ENCODE measurements at regions not wholly inside any gene's neighbourhood (a gene's known extent, or its start where the extent isn't known, plus 50 kb on each side); places are given as distances from the start of the nearest gene placed in this dataset.

DNA sequence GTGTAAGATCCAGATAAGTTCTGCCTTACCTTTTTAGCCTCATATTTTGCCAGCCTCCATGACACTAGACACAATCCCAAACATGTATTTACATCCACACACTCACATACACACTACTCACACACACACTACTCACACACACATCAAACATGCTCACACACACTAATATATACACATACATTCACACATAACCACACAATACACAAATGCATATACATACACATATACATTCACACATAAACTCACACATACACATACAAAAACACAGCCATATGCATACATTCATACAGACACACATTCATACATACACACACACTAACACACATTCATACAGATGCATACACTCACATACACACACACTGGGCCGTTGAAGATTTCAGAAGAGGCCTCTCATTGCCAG, 109.5 kb downstream of the MAIP1 start:
- Histone ChIP-seq H3K9me3 (ENCODE audit: low read length) (no peaks in the 10 kb centered on the region), H3K4me3 (ENCODE audit: low read depth, low read length, poor library complexity, severe bottlenecking) (no peak overlapping the region), H3K9ac (ENCODE audit: low read length) (no peak overlapping the region), H3K27me3 (ENCODE audit: insufficient read depth, low read length) (no peaks in the 10 kb centered on the region), H4K20me1 (ENCODE audit: insufficient read depth, low read length) (no peaks in the 10 kb centered on the region), H3F3A (ENCODE audit: insufficient read depth, low read length) (no peaks in the 10 kb centered on the region), H3K4me1 (ENCODE audit: insufficient read depth, low read length, severe bottlenecking) (no peaks in the 10 kb centered on the region), H3K79me2 (ENCODE audit: insufficient read depth, low read length) (no peaks in the 10 kb centered on the region), H3K27ac (ENCODE audit: low read depth, low read length, poor library complexity, severe bottlenecking) (no peak overlapping the region), H3K36me3 (ENCODE audit: insufficient read depth, low read length) (no peaks in the 10 kb centered on the region), H3K9me2 (ENCODE audit: low read depth, low read length) (no peaks in the 10 kb centered on the region), H3K4me2 (ENCODE audit: low read length) (no peak overlapping the region), H2AFZ (ENCODE audit: low read length) (no peak overlapping the region)
- no peak for TF ChIP-seq EZH2 (IDR thresholded peaks at IDR 0.05; ENCODE audit: borderline replicate concordance, low read length)
- TF ChIP-seq, protein P1, sequence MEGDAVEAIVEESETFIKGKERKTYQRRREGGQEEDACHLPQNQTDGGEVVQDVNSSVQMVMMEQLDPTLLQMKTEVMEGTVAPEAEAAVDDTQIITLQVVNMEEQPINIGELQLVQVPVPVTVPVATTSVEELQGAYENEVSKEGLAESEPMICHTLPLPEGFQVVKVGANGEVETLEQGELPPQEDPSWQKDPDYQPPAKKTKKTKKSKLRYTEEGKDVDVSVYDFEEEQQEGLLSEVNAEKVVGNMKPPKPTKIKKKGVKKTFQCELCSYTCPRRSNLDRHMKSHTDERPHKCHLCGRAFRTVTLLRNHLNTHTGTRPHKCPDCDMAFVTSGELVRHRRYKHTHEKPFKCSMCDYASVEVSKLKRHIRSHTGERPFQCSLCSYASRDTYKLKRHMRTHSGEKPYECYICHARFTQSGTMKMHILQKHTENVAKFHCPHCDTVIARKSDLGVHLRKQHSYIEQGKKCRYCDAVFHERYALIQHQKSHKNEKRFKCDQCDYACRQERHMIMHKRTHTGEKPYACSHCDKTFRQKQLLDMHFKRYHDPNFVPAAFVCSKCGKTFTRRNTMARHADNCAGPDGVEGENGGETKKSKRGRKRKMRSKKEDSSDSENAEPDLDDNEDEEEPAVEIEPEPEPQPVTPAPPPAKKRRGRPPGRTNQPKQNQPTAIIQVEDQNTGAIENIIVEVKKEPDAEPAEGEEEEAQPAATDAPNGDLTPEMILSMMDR (IDR thresholded peaks at IDR 0.05; ENCODE audit: low read length): no peak

DNA sequence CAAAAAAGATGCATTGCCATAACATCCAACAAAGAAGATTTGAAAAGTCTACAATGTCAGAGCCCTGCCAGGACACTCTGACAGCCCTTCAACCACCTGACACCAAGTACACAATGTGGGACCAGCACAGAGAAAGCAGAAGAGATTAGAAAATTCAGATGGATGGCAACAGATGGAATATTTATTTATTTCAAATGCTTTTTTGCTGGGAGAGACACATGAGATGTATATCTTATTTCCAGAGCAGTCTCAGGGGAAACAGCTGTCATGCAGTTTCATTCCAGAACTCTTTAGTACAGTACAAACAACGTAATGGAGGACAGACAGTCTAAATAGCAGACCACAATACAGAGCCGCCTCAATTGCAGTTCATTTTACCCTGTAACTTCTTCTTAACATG, 110.1 kb downstream of the MAIP1 start:
- H4K20me1 ChIP-seq (ENCODE audit: insufficient read depth, low read length): no peaks in the 10 kb centered on the region
- no peak overlapping the region for H3K4me2 ChIP-seq (ENCODE audit: low read length)
- no peaks in the 10 kb centered on the region for H3K9me3 ChIP-seq (ENCODE audit: low read length)
- no peaks in the 10 kb centered on the region for H3F3A ChIP-seq (ENCODE audit: insufficient read depth, low read length)
- H2AFZ ChIP-seq (ENCODE audit: low read length): no peak overlapping the region
- no peak overlapping the region for H3K9ac ChIP-seq (ENCODE audit: low read length)
- no peaks in the 10 kb centered on the region for H3K36me3 ChIP-seq (ENCODE audit: insufficient read depth, low read length)
- H3K4me1 ChIP-seq (ENCODE audit: insufficient read depth, low read length, severe bottlenecking): no peaks in the 10 kb centered on the region
- TF ChIP-seq EZH2 (IDR thresholded peaks at IDR 0.05; ENCODE audit: borderline replicate concordance, low read length): no peak
- TF ChIP-seq, protein P1 (IDR thresholded peaks at IDR 0.05; ENCODE audit: low read length): no peak
- H3K79me2 ChIP-seq (ENCODE audit: insufficient read depth, low read length): no peaks in the 10 kb centered on the region
- no peaks in the 10 kb centered on the region for H3K9me2 ChIP-seq (ENCODE audit: low read depth, low read length)
- H3K27me3 ChIP-seq (ENCODE audit: insufficient read depth, low read length): no peaks in the 10 kb centered on the region
- H3K4me3 ChIP-seq (ENCODE audit: low read depth, low read length, poor library complexity, severe bottlenecking): no peak overlapping the region
- no peak overlapping the region for H3K27ac ChIP-seq (ENCODE audit: low read depth, low read length, poor library complexity, severe bottlenecking)

DNA sequence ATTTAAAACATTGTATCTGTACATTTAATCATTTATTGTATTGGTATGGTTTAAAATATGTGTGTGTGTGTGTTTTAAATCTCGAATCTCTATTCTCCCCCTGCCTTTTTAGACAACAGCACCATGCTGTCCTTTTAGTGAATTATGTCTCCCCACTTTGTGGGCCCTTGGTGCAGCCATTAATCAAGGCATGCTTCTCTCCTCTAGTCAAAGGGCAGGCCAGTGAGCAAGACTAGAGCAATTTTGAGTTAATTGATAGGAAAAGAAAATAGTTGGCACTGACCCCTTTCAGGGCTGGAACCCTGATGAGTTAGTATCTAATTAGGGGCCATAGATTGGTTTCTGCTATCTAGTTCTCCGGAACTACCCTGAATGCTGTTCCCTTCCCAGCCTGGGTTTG, 111.0 kb downstream of the MAIP1 start:
- TF ChIP-seq, protein P1 (IDR thresholded peaks at IDR 0.05; ENCODE audit: low read length): no peak
- TF ChIP-seq EZH2 (IDR thresholded peaks at IDR 0.05; ENCODE audit: borderline replicate concordance, low read length): no peak

More for the DNA sequence above, 111.0 kb downstream of the MAIP1 start:
- H3K9ac ChIP-seq (ENCODE audit: low read length): no peak overlapping the region
- no peaks in the 10 kb centered on the region for H3K4me1 ChIP-seq (ENCODE audit: insufficient read depth, low read length, severe bottlenecking)
- H2AFZ ChIP-seq (ENCODE audit: low read length): no peak overlapping the region
- H3F3A ChIP-seq (ENCODE audit: insufficient read depth, low read length): no peaks in the 10 kb centered on the region
- no peaks in the 10 kb centered on the region for H3K36me3 ChIP-seq (ENCODE audit: insufficient read depth, low read length)
- H4K20me1 ChIP-seq (ENCODE audit: insufficient read depth, low read length): no peaks in the 10 kb centered on the region
- H3K27me3 ChIP-seq (ENCODE audit: insufficient read depth, low read length): no peaks in the 10 kb centered on the region
- no peaks in the 10 kb centered on the region for H3K79me2 ChIP-seq (ENCODE audit: insufficient read depth, low read length)
- H3K9me3 ChIP-seq (ENCODE audit: low read length): no peaks in the 10 kb centered on the region
- H3K4me2 ChIP-seq (ENCODE audit: low read length): no peak overlapping the region
- H3K27ac ChIP-seq (ENCODE audit: low read depth, low read length, poor library complexity, severe bottlenecking): no peak overlapping the region
- H3K4me3 ChIP-seq (ENCODE audit: low read depth, low read length, poor library complexity, severe bottlenecking): no peak overlapping the region
- no peaks in the 10 kb centered on the region for H3K9me2 ChIP-seq (ENCODE audit: low read depth, low read length)

Measured in OCI-LY1 (cell line).